ENCODE measurements at regions not wholly inside any gene's neighbourhood (a gene's known extent, or its start where the extent isn't known, plus 50 kb on each side); places are given as distances from the start of the nearest gene placed in this dataset.

DNA sequence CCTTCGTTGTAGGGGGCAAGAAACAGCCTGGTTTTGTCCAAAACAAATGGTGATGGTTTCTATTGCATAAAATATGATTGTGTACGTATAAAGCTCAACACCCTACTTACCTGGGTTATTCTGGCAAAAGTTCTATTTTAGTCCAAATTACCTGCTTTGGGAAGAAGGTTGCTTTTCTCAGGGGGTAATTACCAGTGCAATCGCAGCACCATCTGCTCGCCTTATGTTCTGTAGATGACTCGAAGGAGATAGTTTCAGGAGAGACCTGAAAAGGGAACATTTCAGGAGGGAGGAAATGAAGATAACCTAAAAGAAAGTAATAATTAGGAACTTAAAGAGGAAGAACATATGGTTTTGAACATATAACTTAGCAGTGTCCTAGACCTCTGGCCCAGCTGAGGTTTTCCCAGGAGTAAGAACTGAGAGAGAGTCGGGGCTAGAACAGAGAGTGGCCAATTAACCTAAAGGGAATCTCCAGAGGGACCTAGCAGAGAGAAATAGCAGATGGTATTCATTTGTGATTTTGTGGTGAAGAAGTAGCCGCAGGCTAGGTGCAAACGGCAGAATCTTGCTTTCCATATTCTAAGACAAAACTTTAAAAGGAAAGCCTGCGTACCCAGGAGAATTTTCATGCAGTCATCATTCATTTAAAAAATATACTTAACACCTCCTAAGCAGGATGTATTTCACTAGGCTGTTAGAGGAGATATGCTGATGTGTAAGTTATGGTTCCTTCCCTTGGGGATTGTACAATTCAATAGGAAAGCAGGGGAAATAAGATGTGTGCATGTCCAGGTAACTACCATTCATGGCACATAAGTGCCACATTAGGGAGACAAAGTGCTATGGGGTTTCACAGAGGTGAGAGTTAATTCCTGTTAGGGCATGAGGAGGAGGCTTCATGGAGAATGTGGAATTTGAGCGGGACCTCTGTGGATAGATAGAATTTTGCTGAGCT, 113.0 kb upstream of the SLC10A2 start:
- TF ChIP-seq, protein P1, sequence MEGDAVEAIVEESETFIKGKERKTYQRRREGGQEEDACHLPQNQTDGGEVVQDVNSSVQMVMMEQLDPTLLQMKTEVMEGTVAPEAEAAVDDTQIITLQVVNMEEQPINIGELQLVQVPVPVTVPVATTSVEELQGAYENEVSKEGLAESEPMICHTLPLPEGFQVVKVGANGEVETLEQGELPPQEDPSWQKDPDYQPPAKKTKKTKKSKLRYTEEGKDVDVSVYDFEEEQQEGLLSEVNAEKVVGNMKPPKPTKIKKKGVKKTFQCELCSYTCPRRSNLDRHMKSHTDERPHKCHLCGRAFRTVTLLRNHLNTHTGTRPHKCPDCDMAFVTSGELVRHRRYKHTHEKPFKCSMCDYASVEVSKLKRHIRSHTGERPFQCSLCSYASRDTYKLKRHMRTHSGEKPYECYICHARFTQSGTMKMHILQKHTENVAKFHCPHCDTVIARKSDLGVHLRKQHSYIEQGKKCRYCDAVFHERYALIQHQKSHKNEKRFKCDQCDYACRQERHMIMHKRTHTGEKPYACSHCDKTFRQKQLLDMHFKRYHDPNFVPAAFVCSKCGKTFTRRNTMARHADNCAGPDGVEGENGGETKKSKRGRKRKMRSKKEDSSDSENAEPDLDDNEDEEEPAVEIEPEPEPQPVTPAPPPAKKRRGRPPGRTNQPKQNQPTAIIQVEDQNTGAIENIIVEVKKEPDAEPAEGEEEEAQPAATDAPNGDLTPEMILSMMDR (IDR thresholded peaks at IDR 0.05; ENCODE audit: low read depth, low read length) = no peak
- no peak for TF ChIP-seq EZH2phosphoT487 (IDR thresholded peaks at IDR 0.05; ENCODE audit: low read depth)

Data from OCI-LY3 (cell line).